CD4-positive, alpha-beta T cell treated with Interleukin-2 at 100 ng/mL for 4 hours (primary cell): ENCODE measurements at regions not wholly inside any gene's neighbourhood (a gene's known extent, or its start where the extent isn't known, plus 50 kb on each side); places are given as distances from the start of the nearest gene placed in this dataset.

Experiments used
- DNase-seq: peaks from one replicate; pipeline ENCODE4 v3.0.0-alpha.2; 2020; ENCODE audit warnings: low spot score

DNA sequence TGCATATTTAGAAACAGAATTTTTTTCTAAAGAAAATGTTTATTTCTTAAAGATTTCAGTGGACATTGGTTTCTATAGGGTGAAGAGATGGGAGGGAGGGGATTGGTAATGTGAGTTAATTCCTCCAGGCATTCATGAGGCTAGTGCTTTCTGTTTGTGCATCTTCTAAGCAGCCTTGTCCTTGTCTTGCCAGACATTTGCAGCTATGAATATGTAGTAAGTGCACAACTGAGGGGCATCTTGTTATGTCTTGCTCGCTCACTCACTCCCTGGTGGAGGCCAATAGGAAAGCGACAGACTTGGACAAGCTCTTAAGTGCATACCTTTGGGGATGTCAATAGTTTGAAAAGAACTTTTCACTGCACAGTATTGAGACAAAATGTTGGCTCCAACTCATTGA lies 92.5 kb upstream of the ATP10A start:
- no peak for DNase-seq

DNA sequence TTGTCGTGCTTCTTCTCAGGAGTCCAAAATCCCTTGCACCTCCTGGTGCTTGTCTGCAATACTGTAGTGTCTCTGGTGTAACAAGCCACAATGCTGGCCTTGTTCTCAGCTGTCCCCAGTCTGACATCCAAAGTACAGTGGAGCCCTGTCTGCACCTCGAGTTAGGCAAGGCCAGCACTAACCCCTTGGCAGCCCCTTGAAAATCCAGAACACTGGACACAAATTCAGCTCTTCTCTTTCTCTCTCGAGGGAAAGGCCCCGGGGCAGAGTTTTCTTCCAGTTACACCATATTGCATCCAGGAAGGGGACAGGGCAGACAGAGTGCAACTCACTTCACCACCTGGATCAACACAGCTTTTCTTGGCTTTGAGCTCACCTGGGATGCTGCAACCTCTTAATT lies 91.3 kb upstream of the ATP10A start:
- DNase-seq = no peak

DNA sequence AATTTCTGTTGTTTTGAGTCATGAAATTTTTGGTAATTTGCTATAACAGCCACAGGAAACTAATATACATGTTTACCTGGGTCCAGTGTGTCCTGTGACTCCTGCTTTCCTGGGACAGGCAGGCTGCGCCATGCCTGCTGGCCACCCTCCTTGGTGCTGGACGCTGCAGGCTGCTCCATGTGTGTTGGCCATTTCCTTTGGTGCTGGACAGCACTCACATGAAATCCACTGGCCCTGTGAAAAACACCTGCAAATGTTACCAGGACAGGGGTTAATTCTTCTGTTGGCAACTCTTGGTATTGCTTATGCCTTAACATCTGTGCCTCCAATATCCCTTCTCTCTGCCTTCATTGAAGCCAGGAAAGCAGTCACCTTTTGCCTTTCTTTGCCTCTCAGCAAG lies 86.9 kb upstream of the ATP10A start:
- DNase-seq = no peak

GRCh38 chr15:25947323-25948314 lies 84.5 kb upstream of the ATP10A start:
- no peak for DNase-seq

- DNase-seq = no peak
Observed at GRCh38 chr15:25946241-25946805, 83.2 kb upstream of the ATP10A start.

DNA sequence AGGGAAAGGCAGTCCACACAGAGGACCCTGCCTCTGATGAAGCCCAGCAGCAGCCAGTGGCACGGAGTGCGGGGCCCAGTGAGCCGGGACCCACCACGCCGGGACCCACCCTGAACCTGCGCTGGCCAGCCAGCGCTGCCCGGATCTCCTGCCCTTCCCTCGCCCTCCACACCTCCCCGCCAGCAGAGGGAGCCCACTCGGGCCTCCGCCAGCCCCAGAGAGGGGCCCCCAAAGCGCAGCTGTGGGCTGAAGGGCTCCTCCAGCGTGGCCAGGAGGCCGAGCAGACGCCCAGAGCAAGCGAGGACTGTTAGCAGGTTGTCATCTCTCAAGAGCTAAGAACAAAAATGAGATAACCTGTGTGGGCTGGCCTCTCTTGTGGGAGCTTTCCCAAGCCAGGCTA lies 81.3 kb upstream of the ATP10A start:
- no peak for DNase-seq

GRCh38 chr15:25943831-25944230 lies 80.7 kb upstream of the ATP10A start:
- DNase-seq = no peak

GRCh38 chr15:25939122-25939521 lies 76.0 kb upstream of the ATP10A start:
- no peak for DNase-seq

GRCh38 chr15:25937796-25938195 lies 74.7 kb upstream of the ATP10A start:
- DNase-seq = no peak

DNA sequence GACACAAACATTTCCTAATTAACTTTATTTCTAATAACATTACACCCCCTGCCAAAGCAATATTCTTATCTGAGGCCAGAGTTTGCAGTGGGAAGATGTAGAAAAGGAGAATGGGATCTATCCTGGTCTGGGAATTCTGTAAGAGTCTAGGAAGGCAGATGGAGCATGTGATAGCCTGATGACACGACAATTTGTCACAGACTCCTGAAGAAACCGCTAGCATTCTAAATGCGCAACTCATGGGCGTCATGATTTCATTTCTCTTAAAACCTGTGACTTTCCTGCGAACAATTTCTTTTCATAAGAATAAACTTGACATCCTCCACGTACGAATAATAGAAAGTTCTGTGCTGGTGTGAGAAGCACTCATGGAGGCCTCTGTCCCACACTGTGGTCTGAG lies 72.9 kb upstream of the ATP10A start:
- DNase-seq = no peak

- peak; percentile 63 for DNase-seq
Observed at GRCh38 chr15:25933456-25934158, 70.5 kb upstream of the ATP10A start.

DNA sequence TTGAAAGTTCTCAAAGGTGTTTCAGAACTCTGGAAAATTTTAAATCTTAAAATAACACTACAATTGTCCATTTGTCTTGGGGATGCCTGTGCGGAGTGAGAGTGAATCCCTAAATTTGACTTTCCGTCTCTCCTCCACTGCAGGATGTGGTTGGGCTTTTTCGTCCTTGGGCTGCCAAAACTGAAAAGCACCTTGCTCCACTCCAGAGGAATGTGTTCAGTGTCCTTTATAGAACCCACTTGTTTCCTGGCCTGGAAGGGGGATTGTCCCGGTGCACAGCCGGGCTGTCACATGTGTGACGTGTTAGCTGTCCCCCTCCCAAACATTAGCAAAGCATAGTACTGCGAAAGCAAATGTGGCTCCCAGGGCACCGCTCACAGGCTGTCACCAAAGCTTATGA lies 69.6 kb upstream of the ATP10A start:
- DNase-seq = no peak

DNA sequence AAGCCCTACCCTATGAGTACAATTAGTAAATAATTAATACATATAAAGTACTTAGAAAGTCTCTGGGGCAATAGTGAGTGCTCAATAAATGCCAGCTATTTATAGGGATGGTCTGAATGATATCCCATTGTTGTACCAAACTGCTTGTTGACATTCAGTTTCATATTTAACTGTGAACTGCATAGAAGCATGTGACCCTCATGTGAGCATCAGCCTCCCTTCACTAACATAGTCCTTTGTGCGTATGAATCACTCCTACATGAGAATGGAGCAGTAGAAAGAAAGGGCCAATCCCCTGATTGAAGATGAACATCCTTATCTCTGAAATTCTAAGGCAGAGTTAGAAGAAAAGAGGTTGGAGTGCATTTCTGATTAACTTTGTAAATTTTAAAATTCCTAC lies 68.7 kb upstream of the ATP10A start:
- no peak for DNase-seq

- DNase-seq = no peak
Observed at GRCh38 chr15:25930931-25931330, 67.8 kb upstream of the ATP10A start.
